NT2/D1 (cell line): ENCODE measurements at regions not wholly inside any gene's neighbourhood (a gene's known extent, or its start where the extent isn't known, plus 50 kb on each side); places are given as distances from the start of the nearest gene placed in this dataset.
"Not testable (repeated sequence)": the region's sequence is repeated elsewhere in the genome, so short reads cannot be mapped to it uniquely, and the experiment has no call there.

Experiments
- DNase-seq: peaks from one replicate; pipeline ENCODE4 v3.0.0-alpha.2; 2011; ENCODE audit warnings: low read depth, low spot score
- H3K27me3 ChIP-seq: 2 replicates; pipeline ENCODE4 v1.6.0; 2011; ENCODE audit warnings: mild to moderate bottlenecking; ENCODE audit not compliant: insufficient read length, insufficient read depth
- H3K36me3 ChIP-seq: 2 replicates; pipeline ENCODE4 v1.6.1; 2011; ENCODE audit warnings: mild to moderate bottlenecking, low read length, mixed read lengths; ENCODE audit not compliant: insufficient read depth, insufficient read length
- H3K4me1 ChIP-seq: 2 replicates; pipeline ENCODE4 v1.5.1; 2011; ENCODE audit not compliant: insufficient read depth, insufficient read length
- H3K4me3 ChIP-seq: 2 replicates; pipeline ENCODE4 v1.5.1; 2011; ENCODE audit warnings: low read depth; ENCODE audit not compliant: insufficient read length
- H3K9ac ChIP-seq: 2 replicates; pipeline ENCODE4 v1.6.0; 2011; ENCODE audit warnings: low read depth; ENCODE audit not compliant: insufficient read length
- H3K9me3 ChIP-seq: 2 replicates; pipeline ENCODE4 v1.5.1; 2011; ENCODE audit warnings: mild to moderate bottlenecking, low read length; ENCODE audit not compliant: insufficient read depth
- SUZ12 ChIP-seq: IDR thresholded peaks from 2 replicates; pipeline ENCODE4 v1.6.1; 2011; ENCODE audit not compliant: insufficient read length, insufficient read depth; ENCODE audit errors: extremely low read depth
- YY1 ChIP-seq: IDR thresholded peaks from 2 replicates; pipeline ENCODE4 v1.6.1; 2011; ENCODE audit not compliant: insufficient read length, insufficient read depth
- ZNF274 ChIP-seq: IDR thresholded peaks from 2 replicates; pipeline ENCODE4 v1.6.1; 2011; ENCODE audit warnings: mild to moderate bottlenecking, low read depth, low read length

DNA sequence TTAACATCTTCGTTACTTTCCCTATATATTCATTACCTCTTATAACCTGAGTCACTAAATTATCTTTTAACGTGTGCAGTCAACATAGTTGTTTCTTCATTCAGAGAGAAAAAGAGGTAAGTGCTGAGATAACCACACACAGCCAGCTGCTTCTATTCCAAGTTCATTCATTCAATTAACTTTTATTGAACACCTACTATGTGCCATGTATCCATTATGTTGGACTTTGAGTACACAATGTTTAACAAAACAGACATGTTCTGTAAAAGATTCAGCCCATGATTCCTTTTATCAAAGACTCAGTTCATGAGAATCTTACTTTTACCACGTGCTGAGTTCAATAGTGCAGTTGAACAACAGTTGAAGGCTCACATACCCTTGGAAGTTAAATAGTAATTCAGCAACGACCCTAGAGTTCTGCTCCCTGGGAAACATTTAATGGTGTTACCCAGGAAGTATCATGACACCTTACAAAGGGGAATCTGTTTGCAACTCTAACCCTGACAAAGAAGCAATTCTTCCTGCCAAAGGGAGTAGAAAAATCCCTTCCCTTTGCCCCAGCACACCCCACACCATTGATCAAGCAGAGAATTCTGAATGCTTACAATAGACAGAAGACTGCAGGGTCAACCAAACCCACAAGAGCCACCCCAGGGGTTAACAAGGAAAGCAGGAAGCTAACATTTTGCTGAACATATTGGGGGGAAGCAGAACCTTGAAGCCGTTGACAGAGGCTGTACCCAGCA is 595.8 kb downstream of the STK39 start:
- H3K27me3 ChIP-seq = no peaks in the 10 kb centered on the region
- no peaks in the 10 kb centered on the region; the same call in 1 of the 2 replicates for H3K9me3 ChIP-seq
- H3K9ac ChIP-seq = no peak overlapping the region
- no peak overlapping the region for H3K4me3 ChIP-seq
- no peak for TF ChIP-seq ZNF274
- TF ChIP-seq YY1 = no peak
- TF ChIP-seq SUZ12 = no peak
- H3K4me1 ChIP-seq = no peaks in the 10 kb centered on the region
- no peaks in the 10 kb centered on the region for H3K36me3 ChIP-seq
- no peak for DNase-seq

DNA sequence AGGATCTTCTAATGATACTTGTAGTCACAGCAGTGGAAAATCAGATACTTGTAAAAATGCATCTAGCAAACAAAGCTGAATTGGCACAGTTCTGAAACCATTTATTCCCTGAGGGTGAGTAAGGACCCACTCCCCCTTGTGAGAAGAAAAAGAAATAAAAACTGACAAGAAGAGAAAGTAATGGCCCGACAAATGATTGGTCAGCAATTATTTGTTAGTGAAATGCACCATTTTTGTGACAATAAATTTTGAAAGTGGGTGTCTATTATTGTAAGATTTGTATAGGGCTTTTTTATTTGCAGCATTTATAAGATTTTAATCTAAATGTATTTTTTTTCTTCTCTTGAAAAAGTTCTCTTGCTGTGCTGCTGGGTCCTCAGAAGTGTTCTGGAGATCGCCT is 600.8 kb downstream of the STK39 start:
- Histone ChIP-seq H3K4me3 (no peak overlapping the region), H3K27me3 (no peaks in the 10 kb centered on the region), H3K4me1 (no peaks in the 10 kb centered on the region), H3K36me3 (no peaks in the 10 kb centered on the region), H3K9ac (no peak overlapping the region), H3K9me3 (no peaks in the 10 kb centered on the region; the same call in 1 of the 2 replicates)
- no peak for DNase-seq
- TF ChIP-seq ZNF274 (no peak), SUZ12 (no peak), YY1 (no peak)

DNA sequence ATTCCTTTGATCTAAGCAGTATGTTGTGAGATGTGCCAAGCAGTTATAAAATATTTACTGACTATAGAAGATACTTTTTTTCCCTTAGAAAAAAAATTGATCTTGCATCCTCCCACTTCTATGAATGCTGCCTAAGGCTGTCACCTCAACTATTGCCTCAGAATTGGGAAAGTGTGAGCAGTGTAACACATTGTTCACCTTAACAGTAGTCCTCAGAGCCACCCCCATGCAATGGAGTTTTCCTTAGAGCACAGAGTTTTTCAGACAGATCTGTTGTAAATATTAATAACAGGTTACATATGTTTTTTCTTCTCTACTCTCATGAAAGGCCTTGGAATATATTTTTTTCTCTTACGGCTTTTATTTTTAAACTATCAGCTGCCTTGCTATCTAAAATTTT is 607.3 kb downstream of the STK39 start:
- no peaks in the 10 kb centered on the region for H3K4me1 ChIP-seq
- H3K27me3 ChIP-seq = no peaks in the 10 kb centered on the region
- no peaks in the 10 kb centered on the region for H3K9me3 ChIP-seq
- no peak overlapping the region for H3K9ac ChIP-seq
- no peaks in the 10 kb centered on the region for H3K36me3 ChIP-seq
- TF ChIP-seq YY1 = no peak
- TF ChIP-seq SUZ12 = no peak
- no peak for TF ChIP-seq ZNF274
- H3K4me3 ChIP-seq = no peak overlapping the region
- DNase-seq = no peak

DNA sequence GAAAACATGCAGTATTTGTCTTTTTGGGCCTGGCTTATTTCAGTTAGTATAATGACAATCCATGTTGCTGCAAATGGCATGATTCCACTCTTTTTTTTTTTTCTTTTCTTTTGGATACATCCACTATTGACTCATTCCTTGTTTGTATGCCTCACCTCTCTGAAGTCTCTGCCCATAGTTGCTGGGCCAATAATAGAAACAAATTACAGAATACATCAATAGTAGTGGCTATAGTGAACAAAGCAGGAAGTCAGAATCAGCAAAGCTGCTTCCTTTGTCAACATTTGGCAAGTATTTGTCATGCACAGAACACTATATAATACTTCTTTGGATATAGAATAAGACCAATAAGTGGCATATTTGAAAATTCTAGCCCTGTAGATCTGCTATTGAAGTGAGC is 609.7 kb downstream of the STK39 start:
- Histone ChIP-seq H3K36me3 (no peaks in the 10 kb centered on the region), H3K9me3 (no peaks in the 10 kb centered on the region), H3K9ac (no peak overlapping the region), H3K27me3 (no peaks in the 10 kb centered on the region), H3K4me1 (no peaks in the 10 kb centered on the region), H3K4me3 (no peak overlapping the region)
- TF ChIP-seq SUZ12 = no peak
- TF ChIP-seq ZNF274 = no peak
- no peak for TF ChIP-seq YY1
- no peak for DNase-seq

DNA sequence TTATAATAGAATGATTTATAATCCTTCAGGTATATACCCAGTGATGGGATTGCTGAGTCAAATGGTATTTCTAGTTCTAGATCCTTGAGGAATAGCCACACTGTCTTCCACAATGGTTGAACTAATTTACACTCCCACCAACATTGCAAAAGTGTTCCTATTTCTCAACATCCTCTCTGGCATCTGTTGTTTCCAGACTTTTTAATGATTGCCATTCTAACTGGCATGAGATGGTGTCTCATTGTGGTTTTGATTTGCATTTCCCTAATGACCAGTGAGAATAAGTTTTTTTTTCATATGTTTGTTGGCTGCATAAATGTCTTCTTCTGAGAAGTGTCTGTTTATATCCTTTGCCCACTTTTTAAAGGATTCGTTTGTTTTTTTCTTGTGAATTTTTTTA is 615.1 kb downstream of the STK39 start:
- H3K4me1 ChIP-seq, H3K9ac ChIP-seq, H3K4me3 ChIP-seq, H3K27me3 ChIP-seq, DNase-seq, H3K36me3 ChIP-seq, H3K9me3 ChIP-seq: not testable (repeated sequence)

DNA sequence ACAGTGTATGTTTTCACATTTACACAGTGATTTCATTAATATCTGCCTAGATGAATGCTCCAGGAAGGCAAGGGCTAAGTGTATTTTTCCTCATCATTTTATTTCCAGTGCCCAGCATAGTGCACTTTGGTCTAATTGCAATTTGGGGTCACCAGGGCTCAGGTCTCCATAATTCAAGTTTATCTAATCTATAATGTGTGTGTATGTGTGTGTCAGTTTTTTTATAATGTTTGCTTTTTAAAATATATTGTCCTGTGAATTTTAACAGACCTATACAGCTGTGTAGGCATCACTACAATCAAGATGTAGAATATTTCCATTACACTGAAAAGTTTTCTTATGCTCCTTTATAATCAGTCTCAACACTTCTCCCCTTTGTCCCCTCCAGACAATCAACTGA is 620.4 kb downstream of the STK39 start:
- no peak overlapping the region for H3K9ac ChIP-seq
- DNase-seq = no peak
- TF ChIP-seq SUZ12 (no peak), ZNF274 (no peak), YY1 (no peak)
- H3K36me3 ChIP-seq = no peaks in the 10 kb centered on the region
- no peaks in the 10 kb centered on the region for H3K4me1 ChIP-seq
- H3K4me3 ChIP-seq = no peak overlapping the region
- no peaks in the 10 kb centered on the region for H3K27me3 ChIP-seq
- no peaks in the 10 kb centered on the region for H3K9me3 ChIP-seq

DNA sequence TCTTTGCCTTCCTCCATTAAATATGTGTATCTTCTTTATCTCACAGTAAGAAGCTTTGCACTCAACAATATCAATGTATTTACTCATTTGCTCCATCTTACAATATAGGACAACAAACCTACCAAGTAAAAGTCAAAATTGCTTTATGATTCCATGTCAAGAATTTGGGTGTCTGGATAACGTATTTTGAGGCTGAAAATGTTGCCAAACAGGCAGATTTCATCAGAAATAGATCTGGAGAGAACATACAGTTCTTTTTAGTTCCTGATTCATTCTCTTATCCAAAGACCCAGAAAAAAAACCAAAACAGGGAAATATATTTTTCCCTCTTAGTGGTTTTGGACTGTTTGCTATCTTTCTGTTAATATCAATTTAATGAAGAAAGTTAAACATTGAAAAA is 621.1 kb downstream of the STK39 start:
- Histone ChIP-seq H3K4me1 (no peaks in the 10 kb centered on the region), H3K36me3 (no peaks in the 10 kb centered on the region), H3K27me3 (no peaks in the 10 kb centered on the region), H3K4me3 (no peak overlapping the region), H3K9ac (no peak overlapping the region), H3K9me3 (no peaks in the 10 kb centered on the region)
- no peak for DNase-seq
- no peak for TF ChIP-seq ZNF274
- no peak for TF ChIP-seq YY1
- TF ChIP-seq SUZ12 = no peak
